ENCODE measurements at regions not wholly inside any gene's neighbourhood (a gene's known extent, or its start where the extent isn't known, plus 50 kb on each side); places are given as distances from the start of the nearest gene placed in this dataset.
"Not testable (repeated sequence)": the region's sequence is repeated elsewhere in the genome, so short reads cannot be mapped to it uniquely, and the experiment has no call there.

DNA sequence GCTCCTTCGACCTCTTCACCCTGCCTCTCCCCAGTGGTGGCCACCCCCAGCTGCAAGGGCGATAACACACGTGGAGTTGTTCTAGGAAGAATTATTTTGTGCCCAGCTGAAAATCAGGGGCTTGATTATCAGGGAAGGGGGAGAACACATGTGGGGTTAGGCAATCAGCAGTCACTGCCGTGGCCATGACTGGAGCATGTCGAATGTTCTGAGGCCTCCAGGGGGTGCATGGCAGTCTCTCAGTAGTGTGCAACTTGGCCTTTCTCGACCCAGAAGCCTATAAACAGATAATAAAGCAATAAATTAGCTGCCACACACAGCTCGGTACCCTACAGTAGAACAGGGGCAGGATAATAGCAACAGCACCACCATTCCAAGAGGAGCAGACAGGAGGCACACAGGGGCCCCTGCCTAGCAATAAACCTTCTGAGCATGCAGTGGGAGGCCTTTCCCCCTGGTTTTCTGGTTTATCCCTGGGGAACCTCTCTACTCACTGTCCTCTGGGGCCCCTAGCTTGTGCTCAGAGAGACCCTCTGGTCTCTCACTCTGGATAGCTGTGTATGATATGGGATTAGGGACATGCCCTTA lies 308.2 kb upstream of the PLGLB2 start:
- DNase-seq = not testable (repeated sequence)

DNA sequence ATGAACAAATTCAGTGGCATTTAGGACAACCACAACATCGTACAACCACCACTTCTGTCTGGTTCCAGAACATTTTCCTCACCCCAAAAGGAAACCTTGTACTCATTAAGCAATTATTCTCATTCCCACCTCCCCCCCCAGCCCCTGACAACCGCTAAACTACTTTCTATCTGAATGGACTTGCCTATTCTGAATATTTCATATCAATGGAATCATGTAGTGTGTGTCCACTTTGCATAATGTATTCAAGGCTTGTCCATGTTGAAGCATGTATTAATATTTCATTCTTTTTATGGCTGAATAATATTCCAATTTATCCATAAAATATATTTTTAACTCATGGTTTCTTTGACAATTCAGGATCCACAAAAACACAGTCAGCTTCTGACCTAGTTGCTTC lies 307.2 kb upstream of the PLGLB2 start:
- not testable (repeated sequence) for DNase-seq

DNA sequence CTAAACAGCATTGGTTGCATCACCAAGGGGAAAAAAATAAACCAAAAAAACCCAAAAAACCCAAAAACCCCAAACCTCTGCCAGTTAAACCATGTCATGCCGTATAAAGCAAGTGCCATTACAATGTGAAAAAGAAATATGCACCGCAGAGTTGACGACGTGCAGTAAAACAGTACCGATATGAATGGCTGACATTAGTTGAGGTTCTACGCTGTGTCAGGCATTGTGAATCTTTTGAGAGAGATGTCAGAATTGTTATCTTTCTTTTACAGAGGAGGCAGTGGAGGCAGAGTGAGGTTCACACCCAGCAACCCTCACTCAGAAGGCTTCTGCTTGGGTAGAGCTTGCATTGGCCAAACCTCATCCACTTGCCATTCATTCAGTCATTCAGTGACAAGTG lies 306.5 kb upstream of the PLGLB2 start:
- DNase-seq = not testable (repeated sequence)

DNA sequence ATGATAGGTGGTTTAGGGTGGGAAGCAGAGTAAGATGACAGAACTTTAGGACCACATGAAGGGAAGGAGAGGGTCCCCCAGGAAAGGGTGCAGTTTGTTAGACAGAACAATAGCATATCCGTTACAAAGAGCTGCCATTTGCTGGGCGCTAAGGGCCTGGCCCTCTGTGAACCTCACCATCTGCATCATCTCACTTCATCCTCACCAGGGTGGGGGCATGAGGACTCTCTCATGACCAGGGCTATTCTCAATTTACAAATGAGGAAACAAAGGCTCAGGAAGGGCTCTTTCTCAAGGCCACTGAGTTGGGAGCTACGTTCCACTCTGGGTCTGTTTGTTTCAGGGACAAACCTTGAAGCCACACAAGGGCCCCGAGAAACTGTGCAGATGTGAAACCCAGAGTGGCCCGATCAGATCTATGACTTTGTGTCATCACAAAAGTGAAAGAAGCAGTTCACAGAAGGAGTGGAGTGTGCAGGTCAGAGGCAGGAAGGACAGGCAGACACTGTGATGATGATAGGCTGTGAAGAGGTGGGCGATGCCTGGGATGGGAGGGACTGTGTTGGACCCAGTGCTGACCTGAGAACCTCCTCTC lies 304.8 kb upstream of the PLGLB2 start:
- DNase-seq = not testable (repeated sequence)

DNA sequence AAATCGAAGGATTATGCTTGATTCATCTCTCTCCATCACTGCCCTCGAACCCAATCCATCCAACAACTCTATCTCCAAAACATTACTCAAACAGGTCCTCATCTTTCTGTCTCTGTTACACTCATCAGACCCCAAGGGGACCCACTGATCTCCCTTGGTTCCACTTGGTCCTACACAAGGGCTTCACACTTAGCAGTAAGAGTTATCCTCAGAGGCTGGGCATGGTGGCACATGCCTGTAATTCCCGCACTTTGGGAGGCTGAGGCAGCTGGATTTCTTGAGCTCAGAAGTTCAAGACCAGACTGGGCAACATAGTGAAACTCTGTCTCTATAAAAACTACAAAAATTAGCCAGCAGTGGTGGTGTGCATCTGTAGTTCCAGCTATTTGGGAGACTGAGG lies 302.9 kb upstream of the PLGLB2 start:
- DNase-seq = not testable (repeated sequence)

DNA sequence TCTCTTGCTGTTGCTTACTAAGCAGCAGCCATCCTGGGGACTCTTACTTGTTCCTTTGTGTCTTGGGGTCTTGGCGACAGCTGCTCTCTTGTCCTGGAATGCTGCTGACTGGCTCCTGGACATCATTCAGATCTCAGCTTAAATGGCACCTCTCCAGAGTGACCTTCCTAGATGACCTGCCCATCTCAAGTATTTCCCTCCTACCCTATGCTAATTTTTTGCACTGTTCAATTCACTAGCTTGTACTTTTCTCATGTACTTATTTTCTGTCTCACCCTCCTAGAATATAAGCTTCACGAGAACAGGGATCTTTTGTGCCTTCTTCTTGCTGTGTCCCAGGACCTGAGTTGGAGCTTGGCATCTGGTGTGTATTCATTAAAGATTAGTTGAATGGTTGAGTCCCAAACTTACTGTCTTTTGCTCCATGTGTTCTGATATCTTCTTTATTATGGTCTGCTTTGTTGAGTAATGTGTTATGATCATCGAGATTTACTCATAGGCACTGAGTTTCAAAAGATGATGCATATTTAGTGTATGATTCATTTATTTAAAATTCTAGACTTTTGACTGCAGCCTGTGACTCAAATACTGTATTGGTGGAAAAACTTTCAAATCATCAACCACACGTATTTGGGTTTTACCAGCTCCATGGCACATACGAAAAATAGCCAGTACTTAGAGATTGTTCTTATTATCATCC lies 302.1 kb upstream of the PLGLB2 start:
- DNase-seq = not testable (repeated sequence)

DNA sequence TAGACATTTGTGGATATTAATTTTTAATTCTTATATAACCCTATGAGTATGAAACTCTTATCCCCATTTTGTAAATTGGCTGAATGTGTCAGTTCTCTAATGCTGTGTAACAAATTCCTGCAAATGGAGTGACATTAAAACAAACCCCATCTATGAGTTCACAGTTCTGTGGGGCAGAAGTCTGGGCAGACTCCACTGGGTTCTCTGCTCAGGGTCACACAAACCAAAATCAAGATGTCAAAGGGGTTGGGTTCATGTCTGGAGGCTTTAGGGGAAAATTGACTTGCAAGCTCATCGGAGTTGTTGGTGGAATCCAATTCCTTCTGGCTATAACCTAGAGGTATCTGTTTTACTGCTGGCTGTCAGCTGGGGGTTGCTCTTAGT lies 301.6 kb upstream of the PLGLB2 start:
- DNase-seq = not testable (repeated sequence)

DNA sequence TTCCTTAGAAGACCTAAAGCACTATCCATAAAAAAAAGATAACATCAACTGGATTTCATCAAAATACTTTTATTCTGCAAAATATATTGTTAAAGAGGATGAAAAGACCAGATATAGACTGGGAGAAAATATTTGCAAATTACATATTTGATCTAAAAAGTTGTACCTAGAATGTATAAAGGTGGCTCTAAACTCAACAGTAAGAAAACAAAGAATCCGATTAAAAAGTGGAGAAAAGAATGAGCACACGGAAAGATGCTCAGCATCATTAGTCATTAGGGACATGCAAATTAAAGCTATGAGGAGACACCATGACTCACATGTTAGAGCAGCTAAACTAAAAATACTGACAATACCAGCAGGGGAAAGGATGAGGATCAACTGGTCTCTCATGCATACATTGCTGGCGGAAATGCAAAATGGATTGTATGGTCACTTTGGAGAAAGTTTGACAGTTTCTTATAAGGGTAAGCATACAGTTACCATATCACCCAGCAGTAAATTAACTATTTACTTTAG lies 298.4 kb upstream of the PLGLB2 start:
- DNase-seq = not testable (repeated sequence)

DNA sequence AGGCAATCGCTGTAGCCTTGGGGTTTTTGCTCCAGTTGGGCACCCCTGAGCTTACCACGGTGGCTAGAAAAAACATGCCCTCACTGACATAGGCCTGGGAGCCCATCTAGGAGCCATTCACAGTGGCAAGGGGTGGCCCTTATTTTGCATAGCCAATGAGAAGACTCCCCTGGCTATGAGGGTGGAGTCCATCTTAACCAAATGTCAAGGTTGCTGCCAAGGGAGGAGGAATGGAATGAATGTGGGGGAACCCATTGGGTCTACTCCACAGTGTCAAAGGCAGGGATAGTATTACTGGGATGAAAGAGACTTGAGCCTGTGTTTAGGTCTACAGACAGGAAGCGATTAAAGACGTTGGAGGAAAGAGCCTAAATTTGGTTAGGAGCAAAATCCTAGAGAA lies 295.7 kb upstream of the PLGLB2 start:
- not testable (repeated sequence) for DNase-seq

DNA sequence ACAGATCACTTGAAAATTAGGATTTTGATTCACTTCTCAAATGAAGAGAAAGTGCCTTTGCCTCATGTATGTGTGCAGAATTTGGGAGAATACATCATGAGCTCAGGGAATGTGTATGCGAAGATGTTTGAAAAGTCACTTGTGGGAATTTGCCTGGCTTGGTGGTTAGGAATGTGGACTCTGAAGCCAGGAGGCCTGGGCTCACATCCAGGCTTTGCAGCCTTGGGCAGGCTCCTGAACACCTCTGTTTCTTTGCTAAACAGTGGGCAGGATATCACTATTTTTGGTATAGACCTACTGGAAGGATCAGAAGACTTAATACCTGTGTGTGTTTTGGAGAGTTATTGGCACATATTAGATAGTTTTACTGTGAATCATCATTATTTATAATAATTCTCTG lies 295.0 kb upstream of the PLGLB2 start:
- DNase-seq = not testable (repeated sequence)

DNA sequence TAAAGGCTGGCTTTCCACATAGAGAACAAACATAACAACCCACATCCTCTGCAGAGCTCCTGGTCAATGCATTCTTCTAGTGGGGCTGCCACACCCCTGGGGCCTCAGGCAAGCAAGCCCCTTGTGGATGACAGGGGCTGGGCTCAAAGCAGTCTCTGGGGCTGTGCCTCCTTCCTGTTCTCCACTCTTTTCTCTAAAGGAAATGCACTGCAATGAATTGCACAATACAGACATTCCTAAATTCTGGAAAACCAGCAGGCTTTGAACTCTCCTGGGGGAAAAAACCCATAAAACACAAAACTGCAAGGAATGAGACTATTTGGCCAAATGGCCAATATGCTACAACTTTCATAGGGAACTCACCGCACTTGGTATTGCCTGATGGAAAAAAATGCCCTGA lies 293.9 kb upstream of the PLGLB2 start:
- DNase-seq = not testable (repeated sequence)

DNA sequence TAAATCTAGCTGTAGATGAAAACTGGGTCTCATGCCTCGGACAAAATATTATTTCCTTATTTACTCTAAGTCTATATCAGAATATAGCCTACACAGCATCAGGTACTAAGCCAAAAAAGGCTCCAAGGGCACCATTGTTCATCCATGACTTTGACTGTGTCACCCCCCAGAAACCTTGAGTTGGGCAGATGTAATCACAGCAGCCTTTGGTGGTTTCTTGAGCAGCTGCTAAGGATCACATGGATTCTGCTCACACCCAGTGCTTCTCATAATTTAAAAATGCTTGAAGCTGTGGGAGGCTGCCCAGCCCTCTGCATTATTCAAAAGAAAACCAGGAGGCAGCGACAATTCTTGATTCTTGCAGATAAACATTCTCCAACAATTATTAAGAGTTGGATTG lies 293.5 kb upstream of the PLGLB2 start:
- not testable (repeated sequence) for DNase-seq

DNA sequence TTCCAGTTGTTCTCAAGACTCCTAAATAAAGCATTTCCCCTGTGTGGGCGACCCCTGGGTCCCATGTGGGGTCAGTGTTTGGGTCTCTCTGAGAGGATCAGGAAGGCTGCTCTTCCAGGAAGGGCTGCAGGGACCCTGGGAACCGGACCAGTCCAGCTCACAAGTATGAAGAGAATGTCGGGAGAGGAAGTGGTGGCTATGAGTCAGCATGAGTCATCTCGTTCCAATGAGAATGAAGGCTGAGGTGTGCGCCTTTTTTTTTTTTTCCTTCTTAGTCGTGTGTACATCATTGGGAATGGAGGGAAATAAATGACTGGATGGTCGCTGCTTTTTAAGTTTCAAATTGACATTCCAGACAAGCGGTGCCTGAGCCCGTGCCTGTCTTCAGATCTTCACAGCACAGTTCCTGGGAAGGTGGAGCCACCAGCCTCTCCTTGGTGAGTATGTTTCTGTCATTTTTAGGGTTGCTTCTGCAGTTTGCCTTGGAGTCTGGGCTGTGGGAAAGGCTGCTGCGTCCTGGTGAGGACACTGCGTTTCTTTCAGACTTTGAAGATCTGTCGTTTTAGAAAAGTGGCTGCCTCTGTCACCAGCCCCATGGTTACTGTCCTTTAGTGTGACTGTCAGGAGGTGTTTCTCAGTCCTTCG lies 292.6 kb upstream of the PLGLB2 start:
- not testable (repeated sequence) for DNase-seq

DNA sequence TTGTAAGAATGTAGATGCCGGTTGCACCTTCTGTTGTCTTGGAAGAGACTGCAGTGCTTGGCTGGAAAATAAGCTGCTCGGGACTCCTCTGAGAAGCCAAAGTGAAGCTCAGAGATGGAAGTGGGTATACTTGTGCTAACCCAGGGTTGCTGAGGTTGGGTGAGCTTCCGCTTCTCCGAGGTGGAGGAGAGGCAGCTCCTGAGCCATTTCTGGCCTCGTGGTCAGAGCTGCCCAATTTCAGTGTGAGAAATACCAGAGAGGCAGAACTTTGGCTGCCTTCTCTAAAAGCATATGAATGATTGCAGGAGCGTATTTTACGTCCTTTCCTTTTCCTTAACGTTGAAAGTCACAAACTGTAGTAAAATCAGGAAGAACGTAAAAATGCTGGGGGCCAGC lies 292.0 kb upstream of the PLGLB2 start:
- DNase-seq = not testable (repeated sequence)

DNA sequence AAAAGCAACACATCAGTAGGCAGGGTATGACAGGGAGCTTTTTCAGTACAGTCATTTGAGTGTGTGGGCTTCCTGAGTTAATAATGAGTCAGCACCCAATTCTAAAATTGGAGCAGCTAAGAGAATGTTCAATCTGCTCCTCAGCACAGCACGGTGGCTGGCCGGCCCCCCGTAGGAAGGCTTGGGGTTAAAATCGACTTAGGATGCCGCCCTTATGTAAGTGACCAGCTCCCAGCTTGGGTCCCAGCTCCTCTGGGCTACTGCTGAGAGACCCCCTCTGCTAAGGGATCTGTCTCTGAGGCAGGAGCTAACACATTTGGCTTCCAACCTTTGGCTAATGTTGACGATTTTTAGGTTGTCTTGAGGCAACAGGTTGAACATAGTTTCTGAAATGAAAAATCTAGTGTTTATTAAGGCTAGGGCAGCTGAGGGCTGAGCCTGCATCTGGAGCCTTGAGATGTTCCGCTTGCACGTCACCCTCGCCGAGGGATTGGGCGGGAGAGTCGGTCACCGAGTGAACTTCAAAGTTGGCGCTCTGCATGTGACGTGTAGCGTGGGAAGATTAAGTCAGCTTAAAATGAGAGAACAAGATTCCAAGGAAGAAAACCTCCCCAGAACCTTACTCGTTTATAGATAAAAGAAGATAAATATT lies 291.3 kb upstream of the PLGLB2 start:
- not testable (repeated sequence) for DNase-seq

DNA sequence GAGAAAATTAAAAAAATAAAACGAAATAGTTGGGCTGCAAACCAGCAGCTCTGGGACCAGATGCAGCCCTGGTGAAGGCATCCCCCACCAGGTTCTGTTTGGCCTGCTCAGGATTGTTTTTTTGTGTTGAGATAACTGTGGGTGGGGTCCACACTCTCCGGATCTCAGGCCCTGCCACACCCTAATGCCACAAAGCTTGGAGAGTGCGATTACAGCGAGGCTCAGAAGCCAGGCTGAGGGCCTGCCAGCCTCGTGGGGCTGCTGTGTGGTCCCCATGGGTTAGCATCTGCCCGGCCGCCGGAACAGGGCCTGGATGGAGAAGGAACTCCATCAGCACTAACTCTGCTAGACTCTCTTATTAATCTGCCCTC lies 290.8 kb upstream of the PLGLB2 start:
- DNase-seq = not testable (repeated sequence)

DNA sequence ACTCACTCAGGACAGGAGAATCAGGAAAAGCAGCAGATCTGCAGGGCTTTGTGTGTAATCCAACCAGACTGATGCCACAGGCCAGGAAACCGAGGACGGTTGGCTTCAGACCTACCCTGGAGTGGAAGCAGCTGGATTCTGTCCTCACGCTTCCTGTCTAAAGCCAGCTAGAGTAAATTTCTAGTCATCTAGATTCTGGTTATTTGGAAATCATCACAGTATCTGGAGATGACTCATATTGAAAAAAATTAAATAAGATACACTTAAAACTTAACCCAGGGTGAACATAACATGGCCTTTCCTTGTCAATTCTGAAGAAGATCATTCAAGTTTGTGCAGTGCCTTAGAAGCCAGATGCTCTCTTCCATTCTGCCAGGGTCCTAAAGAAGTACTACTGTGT lies 288.9 kb upstream of the PLGLB2 start:
- not testable (repeated sequence) for DNase-seq

DNA sequence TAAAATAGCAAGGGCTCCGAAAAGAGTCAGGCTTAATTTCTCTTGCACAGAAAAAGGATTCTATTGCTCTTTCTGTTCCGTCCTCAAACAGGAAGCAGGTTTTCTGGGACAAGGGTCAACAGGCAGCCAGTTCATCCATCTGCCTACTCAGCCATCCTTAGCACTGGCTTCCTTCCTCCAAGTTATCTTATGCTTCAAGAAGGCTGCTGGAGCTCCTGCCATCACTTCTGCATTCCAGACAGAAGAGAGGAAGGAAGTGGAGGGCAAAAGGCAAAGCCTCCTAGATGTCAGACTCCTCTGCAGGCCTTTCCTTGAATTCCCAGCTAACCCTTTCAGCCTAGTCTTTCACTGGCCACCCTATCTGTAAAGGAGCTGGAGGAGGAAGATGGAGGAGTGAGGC lies 287.8 kb upstream of the PLGLB2 start:
- DNase-seq = not testable (repeated sequence)

DNA sequence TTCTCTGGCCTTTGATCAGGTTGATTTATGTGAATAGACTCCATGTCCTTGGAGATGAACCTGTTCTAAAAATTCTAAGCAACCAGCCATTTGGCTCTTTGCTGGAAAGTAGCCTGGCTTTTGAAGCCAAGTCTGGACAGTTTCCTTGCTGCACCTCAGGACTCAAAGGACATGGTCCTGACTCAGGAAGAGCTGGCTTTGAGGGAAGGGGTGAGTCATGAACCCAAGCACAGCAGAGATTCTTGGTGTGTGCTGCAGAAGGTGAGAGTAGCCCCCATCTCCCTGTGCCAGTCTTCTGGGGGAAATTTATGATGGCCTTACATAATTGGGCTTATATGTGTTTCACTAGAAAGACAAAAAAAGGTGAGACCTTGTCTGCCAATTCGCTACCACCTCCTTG lies 287.2 kb upstream of the PLGLB2 start:
- not testable (repeated sequence) for DNase-seq

DNA sequence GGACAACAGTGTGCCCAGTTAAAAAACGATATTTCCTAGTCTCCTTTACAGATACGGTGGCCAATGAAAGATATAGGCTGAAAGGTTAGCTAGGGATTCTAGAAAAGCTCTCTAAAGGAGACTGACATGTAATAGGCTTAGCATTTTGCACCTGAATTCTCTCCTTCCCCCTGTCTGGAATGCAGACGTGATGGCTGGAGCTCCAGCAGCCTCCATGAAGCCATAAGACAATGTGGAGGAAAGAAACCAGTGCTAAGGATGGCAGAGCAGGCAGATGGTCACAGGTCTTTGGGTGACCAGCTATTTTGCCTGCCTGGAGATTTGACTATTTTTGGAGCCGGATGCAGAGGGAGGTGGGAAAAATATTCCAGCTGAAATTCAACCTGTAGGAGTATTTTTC lies 286.2 kb upstream of the PLGLB2 start:
- DNase-seq = not testable (repeated sequence)

DNA sequence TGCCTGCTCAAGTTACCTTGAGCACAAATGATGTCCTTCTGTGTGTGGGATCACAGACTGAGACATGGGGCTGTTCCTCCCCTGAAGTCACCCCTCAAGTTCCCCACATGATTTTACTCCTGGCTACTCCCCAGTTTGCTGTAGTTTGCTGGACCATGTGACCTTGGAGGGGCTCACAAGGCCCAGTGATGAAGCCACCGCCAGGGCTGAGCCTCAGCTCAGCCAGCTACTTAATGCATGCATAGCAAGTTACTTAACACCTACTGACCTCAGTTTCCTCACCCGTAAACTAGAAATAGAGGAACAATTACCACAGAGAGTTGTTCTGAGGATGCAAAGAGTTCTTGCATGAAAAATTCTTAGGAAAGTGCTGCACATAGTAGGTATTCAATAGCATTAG lies 283.7 kb upstream of the PLGLB2 start:
- DNase-seq = peak; percentile 17

DNA sequence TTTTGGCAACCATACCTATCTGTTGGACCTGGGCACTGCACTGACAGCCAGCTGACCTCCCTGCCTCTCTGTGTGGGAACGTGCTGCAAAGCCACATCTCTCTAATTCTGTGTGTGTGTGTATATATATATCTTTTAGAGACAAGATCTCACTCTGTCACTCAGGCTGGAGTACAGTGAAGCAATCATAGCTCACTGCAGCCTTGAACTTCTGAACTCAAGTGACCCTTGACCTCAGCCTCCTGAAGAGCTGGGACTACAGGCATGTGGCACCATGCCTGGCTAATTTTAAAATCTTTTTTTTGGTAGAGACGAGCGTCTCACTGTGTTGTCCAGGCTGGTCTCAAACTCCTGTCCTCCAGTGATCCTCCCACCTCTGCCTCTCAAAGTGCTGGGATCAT lies 282.2 kb upstream of the PLGLB2 start:
- DNase-seq = not testable (repeated sequence)

DNA sequence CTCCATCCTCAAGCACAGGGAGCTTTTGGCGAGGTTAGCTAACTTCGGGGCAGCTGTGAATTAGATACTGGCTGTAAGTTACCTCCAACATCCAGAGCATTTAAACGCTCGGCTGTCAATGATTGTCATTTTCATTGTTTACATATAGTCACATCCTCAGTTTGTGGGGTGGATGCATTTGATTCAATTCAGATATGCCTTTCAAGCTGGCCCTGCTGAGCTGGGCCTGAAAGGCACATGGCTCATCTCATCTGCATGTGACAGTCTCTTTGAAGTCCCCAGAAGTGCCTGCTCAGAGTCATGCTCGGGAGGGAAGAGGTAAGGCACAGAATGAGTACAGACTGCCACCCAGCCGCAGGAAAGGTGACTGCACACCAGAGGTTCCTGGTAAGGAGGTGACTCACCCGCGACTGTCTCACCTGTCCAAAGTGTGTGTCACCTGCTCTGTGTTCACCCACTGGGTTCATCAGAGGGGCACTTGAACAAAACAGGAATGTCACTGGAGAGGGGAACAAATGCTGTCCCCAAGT lies 281.2 kb upstream of the PLGLB2 start:
- DNase-seq = peak; percentile 80

Data from CD4-positive, alpha-beta T cell treated with Interleukin-17A for 4 hours (primary cell).